ENCODE measurements at regions not wholly inside any gene's neighbourhood (a gene's known extent, or its start where the extent isn't known, plus 50 kb on each side); places are given as distances from the start of the nearest gene placed in this dataset.

GRCh38 chr3:173336261-173336660 is 61.3 kb upstream of the NLGN1 start:
- Histone ChIP-seq H3K27ac (ENCODE audit: low read length) (no peak overlapping the region), H3K36me3 (ENCODE audit: control insufficient read depth, insufficient read depth, low read length) (no peaks in the 10 kb centered on the region), H3K9me3 (ENCODE audit: control insufficient read depth, insufficient read depth, low read depth, low read length) (no peaks in the 10 kb centered on the region), H3K27me3 (ENCODE audit: control insufficient read depth, insufficient read depth, low read length) (no peaks in the 10 kb centered on the region), H3K4me3 (ENCODE audit: low read depth in 2 of 2, low read length in 2 of 2) (no peak overlapping the region), H3K4me1 (ENCODE audit: control insufficient read depth, insufficient read depth, low read length) (no peaks in the 10 kb centered on the region)
- BruUV-seq (replicated peaks): no TSS peak
- TF ChIP-seq TCF7L2 (IDR thresholded peaks at IDR 0.05; ENCODE audit: low read depth, low read length): no peak
- no peak for TF ChIP-seq CTCF (IDR thresholded peaks at IDR 0.05)
- TF ChIP-seq POLR2AphosphoS5 (IDR thresholded peaks at IDR 0.05; ENCODE audit: low read depth, low read length): no peak
- TF ChIP-seq REST (IDR thresholded peaks at IDR 0.05; ENCODE audit: insufficient read depth in 1 of 2, low read depth in 2 of 2, low read length in 1 of 2): no peak
- no peak for TF ChIP-seq SIN3A (IDR thresholded peaks at IDR 0.05; ENCODE audit: borderline replicate concordance, insufficient read depth, low read depth, low read length)
- no peak for ATAC-seq
- CTCF ChIA-PET: no interaction called here
- intact Hi-C loops (cut with micrococcal nuclease; ENCODE audit: unreplicated experiment): no loop called here
- POLR2A ChIA-PET: no interaction called here
- in situ Hi-C loops (cut with HindIII; ENCODE audit: low pct_unique_long_range_greater_than_20kb, low sequenced_read_pairs): no loop called here
- no peak for DNase-seq (ENCODE audit: low read depth, low spot score)

GRCh38 chr3:173306110-173306509 is 91.4 kb upstream of the NLGN1 start:
- Histone ChIP-seq H3K9me3 (ENCODE audit: control insufficient read depth, insufficient read depth, low read depth, low read length) (no peaks in the 10 kb centered on the region), H3K4me1 (ENCODE audit: control insufficient read depth, insufficient read depth, low read length) (no peaks in the 10 kb centered on the region), H3K27ac (ENCODE audit: low read length) (no peak overlapping the region), H3K4me3 (ENCODE audit: low read depth in 2 of 2, low read length in 2 of 2) (no peak overlapping the region), H3K27me3 (ENCODE audit: control insufficient read depth, insufficient read depth, low read length) (no peaks in the 10 kb centered on the region), H3K36me3 (ENCODE audit: control insufficient read depth, insufficient read depth, low read length) (no peaks in the 10 kb centered on the region)
- BruUV-seq (replicated peaks): no TSS peak
- ATAC-seq (no peak), DNase-seq (ENCODE audit: low read depth, low spot score) (no peak)
- in situ Hi-C loops (cut with HindIII; ENCODE audit: low pct_unique_long_range_greater_than_20kb, low sequenced_read_pairs): no loop called here
- intact Hi-C loops (cut with micrococcal nuclease; ENCODE audit: unreplicated experiment): no loop called here
- CTCF ChIA-PET: no interaction called here
- POLR2A ChIA-PET: no interaction called here
- TF ChIP-seq CTCF (IDR thresholded peaks at IDR 0.05) (no peak), SIN3A (IDR thresholded peaks at IDR 0.05; ENCODE audit: borderline replicate concordance, insufficient read depth, low read depth, low read length) (no peak)

All from Panc1 (cell line).